CD4-positive, alpha-beta T cell (primary cell): ENCODE measurements at regions not wholly inside any gene's neighbourhood (a gene's known extent, or its start where the extent isn't known, plus 50 kb on each side); places are given as distances from the start of the nearest gene placed in this dataset.

Experiments
- ATAC-seq: fragments of 200-7000 bp; cut with Tn5 transposase; one replicate; pipeline ENCODE4 v1.10.0; 2022; ENCODE audit warnings: mild to moderate bottlenecking; ENCODE audit not compliant: poor library complexity
- CTCF ChIA-PET: fragments of 350-600 bp; sonication (Branson Sonifier 250); formaldehyde crosslinking; loops from one replicate; lab custom pipeline; 2021; ENCODE audit warnings: antibody characterized with exemption, inconsistent platforms; lab: Charles Lee
- POLR2A ChIA-PET: fragments of 350-600 bp; sonication (Branson Sonifier 250); formaldehyde crosslinking; loops from one replicate; lab custom pipeline; 2021; ENCODE audit warnings: antibody characterized with exemption, inconsistent platforms; lab: Charles Lee
- DNase-seq, 14 experiments: peaks; one replicate each; pipeline ENCODE4 v3.0.0-alpha.2; 2013 to 2020; ENCODE audit warnings: mixed read lengths in 2 of 14
- H3K27ac ChIP-seq, 2 donors: one replicate each; pipeline versions ENCODE4 v1.5.1 to v1.7.0; 2013; ENCODE audit warnings: low read length in 2 of 2, low read depth in 1 of 2, mild to moderate bottlenecking in 1 of 2
- H3K27me3 ChIP-seq, 2 experiments: 1 replicate in 1 of 2; 2 replicates in 1 of 2; pipeline versions ENCODE4 v1.6.1 to v1.7.0; 2013; ENCODE audit warnings: low read length in 2 of 2, control low read depth in 1 of 2, mild to moderate bottlenecking in 1 of 2, moderate library complexity in 1 of 2; ENCODE audit not compliant: insufficient read depth in 2 of 2, control insufficient read depth in 1 of 2
- H3K36me3 ChIP-seq: one replicate; pipeline ENCODE4 v1.6.1; 2013; ENCODE audit warnings: low read length, control low read depth; ENCODE audit not compliant: insufficient read depth
- H3K4me1 ChIP-seq: one replicate; pipeline ENCODE4 v1.6.1; 2013; ENCODE audit warnings: low read length, control low read depth; ENCODE audit not compliant: insufficient read depth
- H3K4me3 ChIP-seq: one replicate; pipeline ENCODE4 v1.5.1; 2013; ENCODE audit warnings: mild to moderate bottlenecking, low read length, moderate library complexity
- H3K9me3 ChIP-seq, 2 experiments: 1 replicate in 1 of 2; 2 replicates in 1 of 2; pipeline versions ENCODE4 v1.6.1 to v1.7.0; 2013; ENCODE audit warnings: low read length in 2 of 2, mild to moderate bottlenecking in 2 of 2, control low read depth in 1 of 2, moderate library complexity in 1 of 2; ENCODE audit not compliant: control insufficient read depth in 1 of 2, insufficient read depth in 1 of 2
- H3K27ac Mint-ChIP-seq: one replicate; pipeline ENCODE4 v1.8.0; 2020; ENCODE audit warnings: mixed read lengths
- H3K27me3 Mint-ChIP-seq: one replicate; pipeline ENCODE4 v1.8.0; 2021; ENCODE audit warnings: mixed read lengths
- H3K36me3 Mint-ChIP-seq: one replicate; pipeline ENCODE4 v1.8.0; 2021; ENCODE audit warnings: low read depth, mixed read lengths
- H3K4me1 Mint-ChIP-seq: one replicate; pipeline ENCODE4 v1.8.0; 2021; ENCODE audit warnings: low read depth, mixed read lengths
- H3K4me3 Mint-ChIP-seq: one replicate; pipeline ENCODE4 v1.8.0; 2020; ENCODE audit warnings: mild to moderate bottlenecking, mixed read lengths
- H3K9me3 Mint-ChIP-seq: one replicate; pipeline ENCODE4 v1.8.0; 2020; ENCODE audit warnings: mixed read lengths
- intact Hi-C, 2 experiments: fragments of 100-400 bp; cut with DNase I in 1 of 2; cut with micrococcal nuclease in 1 of 2; formaldehyde crosslinking; loops; one replicate each; pipeline versions ENCODE4 v1.15.1 to v1.9.0; 2023 to 2025; cut with DNase I, micrococcal nuclease
- TF ChIP-seq, protein P1 (sequence below): fragments of 200-600 bp; IDR thresholded peaks from one replicate; pipeline ENCODE4 v1.8.0; 2022; ENCODE audit warnings: antibody characterized with exemption, mild to moderate bottlenecking

DNA sequence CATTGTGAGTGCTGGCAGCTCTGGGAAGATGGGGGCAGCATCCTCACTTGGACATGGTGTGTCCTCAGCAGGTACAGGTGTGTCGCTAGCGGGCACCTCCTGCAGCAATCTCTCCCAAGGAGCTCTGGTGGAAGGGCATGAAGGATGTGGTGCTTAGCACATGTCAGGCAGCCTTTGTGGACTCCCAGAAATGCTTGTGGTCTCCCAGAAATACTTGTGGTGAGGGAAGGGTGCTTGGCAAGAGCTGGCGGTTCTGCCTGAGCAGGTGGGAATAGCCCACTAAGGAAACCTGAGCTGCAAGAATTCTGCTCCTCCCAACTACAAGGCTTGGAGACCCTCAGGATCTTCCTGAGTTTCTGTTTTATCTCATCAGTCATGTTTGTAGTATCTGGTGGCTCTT, 371.6 kb downstream of the PRDM2 start:
- Mint-ChIP-seq H3K4me1 (no peaks in the 10 kb centered on the region), H3K27me3 (peaks cover 9% of the 10 kb centered on the region), H3K36me3 (no peaks in the 10 kb centered on the region), H3K9me3 (no peaks in the 10 kb centered on the region), H3K4me3 (no peak overlapping the region), H3K27ac (no peak overlapping the region)
- Histone ChIP-seq H3K9me3 (peaks cover 0 to 9% of the 10 kb centered on the region in 2 experiments), H3K36me3 (no peaks in the 10 kb centered on the region), H3K27me3 (peaks cover 0 to 4% of the 10 kb centered on the region in 2 experiments), H3K4me3 (no peak overlapping the region), H3K27ac (no peak overlapping the region), H3K4me1 (no peaks in the 10 kb centered on the region)
- no peak for ATAC-seq
- DNase-seq, result no peak
- CTCF ChIA-PET, result no interaction called here
- TF ChIP-seq, protein P1, sequence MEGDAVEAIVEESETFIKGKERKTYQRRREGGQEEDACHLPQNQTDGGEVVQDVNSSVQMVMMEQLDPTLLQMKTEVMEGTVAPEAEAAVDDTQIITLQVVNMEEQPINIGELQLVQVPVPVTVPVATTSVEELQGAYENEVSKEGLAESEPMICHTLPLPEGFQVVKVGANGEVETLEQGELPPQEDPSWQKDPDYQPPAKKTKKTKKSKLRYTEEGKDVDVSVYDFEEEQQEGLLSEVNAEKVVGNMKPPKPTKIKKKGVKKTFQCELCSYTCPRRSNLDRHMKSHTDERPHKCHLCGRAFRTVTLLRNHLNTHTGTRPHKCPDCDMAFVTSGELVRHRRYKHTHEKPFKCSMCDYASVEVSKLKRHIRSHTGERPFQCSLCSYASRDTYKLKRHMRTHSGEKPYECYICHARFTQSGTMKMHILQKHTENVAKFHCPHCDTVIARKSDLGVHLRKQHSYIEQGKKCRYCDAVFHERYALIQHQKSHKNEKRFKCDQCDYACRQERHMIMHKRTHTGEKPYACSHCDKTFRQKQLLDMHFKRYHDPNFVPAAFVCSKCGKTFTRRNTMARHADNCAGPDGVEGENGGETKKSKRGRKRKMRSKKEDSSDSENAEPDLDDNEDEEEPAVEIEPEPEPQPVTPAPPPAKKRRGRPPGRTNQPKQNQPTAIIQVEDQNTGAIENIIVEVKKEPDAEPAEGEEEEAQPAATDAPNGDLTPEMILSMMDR, result no peak
- intact Hi-C loops, result no loop called here
- POLR2A ChIA-PET, result no interaction called here

DNA sequence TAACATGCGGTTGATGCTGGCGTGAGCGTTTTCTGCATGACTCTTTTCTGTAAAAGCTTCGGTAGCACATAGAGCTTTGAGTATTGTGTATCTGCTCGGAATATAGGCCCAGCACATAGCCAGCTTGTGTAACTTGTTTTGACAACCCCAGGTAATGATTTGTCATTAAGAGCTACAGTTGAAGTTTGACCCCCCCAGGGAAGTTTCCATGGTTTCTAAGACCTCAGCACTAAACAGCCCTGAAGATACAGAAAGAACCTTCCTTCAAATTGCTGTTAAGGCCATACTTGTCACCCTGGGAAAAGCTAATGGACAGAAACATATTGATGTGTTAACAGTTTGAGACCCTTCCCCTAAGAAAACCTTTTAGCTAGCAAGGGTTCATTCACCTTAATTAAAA, 380.7 kb downstream of the PRDM2 start:
- Mint-ChIP-seq H3K36me3 (no peaks in the 10 kb centered on the region), H3K27ac (no peak overlapping the region), H3K4me1 (no peaks in the 10 kb centered on the region), H3K9me3 (no peaks in the 10 kb centered on the region), H3K27me3 (peaks cover 14% of the 10 kb centered on the region), H3K4me3 (no peak overlapping the region)
- no peak overlapping the region for H3K27ac ChIP-seq
- TF ChIP-seq, protein P1, result no peak
- no peak overlapping the region for H3K4me3 ChIP-seq
- intact Hi-C loops, result no loop called here
- no peaks in the 10 kb centered on the region for H3K4me1 ChIP-seq
- DNase-seq, result no peak
- H3K27me3 ChIP-seq, result no peaks in the 10 kb centered on the region
- H3K9me3 ChIP-seq, result peaks cover 0 to 4% of the 10 kb centered on the region in 2 experiments
- CTCF ChIA-PET, result no interaction called here
- POLR2A ChIA-PET, result no interaction called here
- ATAC-seq, result no peak
- H3K36me3 ChIP-seq, result no peaks in the 10 kb centered on the region

GRCh38 chr1:14082331-14082730, 382.3 kb downstream of the PRDM2 start:
- Histone ChIP-seq H3K27me3 (no peaks in the 10 kb centered on the region), H3K9me3 (no peaks in the 10 kb centered on the region), H3K36me3 (no peaks in the 10 kb centered on the region), H3K27ac (no peak overlapping the region), H3K4me3 (no peak overlapping the region), H3K4me1 (no peaks in the 10 kb centered on the region)
- ChIA-PET POLR2A (no interaction called here), CTCF (no interaction called here)
- no peaks in the 10 kb centered on the region for H3K9me3 Mint-ChIP-seq
- no peak overlapping the region for H3K4me3 Mint-ChIP-seq
- TF ChIP-seq, protein P1, result no peak
- H3K27ac Mint-ChIP-seq, result no peak overlapping the region
- no peaks in the 10 kb centered on the region for H3K36me3 Mint-ChIP-seq
- no peak for ATAC-seq
- no peak for DNase-seq
- peaks cover 8% of the 10 kb centered on the region for H3K27me3 Mint-ChIP-seq
- no peaks in the 10 kb centered on the region for H3K4me1 Mint-ChIP-seq
- intact Hi-C loops, result no loop called here
